Body of pancreas (tissue), 4 donors: ENCODE measurements at regions not wholly inside any gene's neighbourhood (a gene's known extent, or its start where the extent isn't known, plus 50 kb on each side); places are given as distances from the start of the nearest gene placed in this dataset.

Experiments
- CTCF ChIP-seq, 7 experiments: fragments of 450-650 bp in 4 of 7; fragments of 200-600 bp in 3 of 7; sonication (generic) in 3 of 7; IDR thresholded peaks; one replicate each; pipeline ENCODE4 v1.5.1; 2016 to 2019; ENCODE audit warnings: antibody characterized with exemption in 7 of 7
- POLR2A ChIP-seq, 3 donors: fragments of 450-650 bp; IDR thresholded peaks; one replicate each; pipeline ENCODE4 v1.6.1; 2016; ENCODE audit warnings: antibody characterized with exemption in 3 of 3, mild to moderate bottlenecking in 2 of 3

GRCh38 chr18:43570593-43570992, 293.3 kb upstream of the SYT4 start:
- TF ChIP-seq CTCF (IDR thresholded peaks at IDR 0.05) (no peak), POLR2A (IDR thresholded peaks at IDR 0.05) (no peak)
